SU-DHL-6 (cell line): ENCODE measurements at regions not wholly inside any gene's neighbourhood (a gene's known extent, or its start where the extent isn't known, plus 50 kb on each side); places are given as distances from the start of the nearest gene placed in this dataset.
A peak's percentile ranks its signal among the peaks of the same experiment; 100 is the strongest.

ENCODE experiments used
- EZH2phosphoT487 ChIP-seq: fragments of 200-600 bp; sonication (generic), shearing (Covaris generic); conservative IDR thresholded peaks from 2 replicates; pipeline ENCODE4 v1.6.1; 2018; ENCODE audit warnings: mild to moderate bottlenecking, antibody characterized with exemption, low read length, moderate library complexity, mixed read lengths
- TF ChIP-seq, protein P1 (sequence below): fragments of 200-600 bp; sonication (generic); IDR thresholded peaks from one replicate; pipeline ENCODE4 v1.5.1; 2017; ENCODE audit warnings: antibody characterized with exemption, mild to moderate bottlenecking, low read length, moderate library complexity; ENCODE audit not compliant: insufficient read depth, poor library complexity, severe bottlenecking

DNA sequence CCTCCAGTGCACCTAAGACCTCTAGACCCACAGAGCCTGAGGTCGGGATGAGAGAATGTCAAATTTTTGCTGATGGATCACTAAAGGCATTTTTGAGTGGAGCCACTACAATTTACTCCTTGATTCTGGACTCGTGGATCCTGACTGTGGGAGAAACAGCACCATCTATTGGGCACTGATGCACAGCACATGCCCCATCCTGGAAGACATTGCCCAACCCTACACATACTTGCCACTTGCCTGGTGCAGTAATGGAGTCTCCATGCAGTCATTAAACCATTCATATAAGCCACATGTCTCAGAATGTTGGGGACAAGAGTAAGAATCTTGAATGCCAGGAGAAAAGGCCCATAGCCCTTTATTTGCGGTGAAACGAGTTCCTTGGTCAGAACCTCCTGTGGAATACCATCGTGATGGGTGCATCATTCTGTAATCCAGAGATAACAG lies 103.9 kb downstream of the GGTLC2 start:
- TF ChIP-seq, protein P1, sequence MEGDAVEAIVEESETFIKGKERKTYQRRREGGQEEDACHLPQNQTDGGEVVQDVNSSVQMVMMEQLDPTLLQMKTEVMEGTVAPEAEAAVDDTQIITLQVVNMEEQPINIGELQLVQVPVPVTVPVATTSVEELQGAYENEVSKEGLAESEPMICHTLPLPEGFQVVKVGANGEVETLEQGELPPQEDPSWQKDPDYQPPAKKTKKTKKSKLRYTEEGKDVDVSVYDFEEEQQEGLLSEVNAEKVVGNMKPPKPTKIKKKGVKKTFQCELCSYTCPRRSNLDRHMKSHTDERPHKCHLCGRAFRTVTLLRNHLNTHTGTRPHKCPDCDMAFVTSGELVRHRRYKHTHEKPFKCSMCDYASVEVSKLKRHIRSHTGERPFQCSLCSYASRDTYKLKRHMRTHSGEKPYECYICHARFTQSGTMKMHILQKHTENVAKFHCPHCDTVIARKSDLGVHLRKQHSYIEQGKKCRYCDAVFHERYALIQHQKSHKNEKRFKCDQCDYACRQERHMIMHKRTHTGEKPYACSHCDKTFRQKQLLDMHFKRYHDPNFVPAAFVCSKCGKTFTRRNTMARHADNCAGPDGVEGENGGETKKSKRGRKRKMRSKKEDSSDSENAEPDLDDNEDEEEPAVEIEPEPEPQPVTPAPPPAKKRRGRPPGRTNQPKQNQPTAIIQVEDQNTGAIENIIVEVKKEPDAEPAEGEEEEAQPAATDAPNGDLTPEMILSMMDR: peak; percentile 97
- no peak for TF ChIP-seq EZH2phosphoT487
